ENCODE measurements at regions not wholly inside any gene's neighbourhood (a gene's known extent, or its start where the extent isn't known, plus 50 kb on each side); places are given as distances from the start of the nearest gene placed in this dataset.

- WGBS (ENCODE audit: insufficient coverage, insufficient replicate concordance, low lambda C conversion rate, missing lambda C conversion rate) = 0% methylated on average over 1 of the region's 1 CpG
- no peak overlapping the region for H3K4me2 ChIP-seq (ENCODE audit: control insufficient read depth, insufficient read depth)
- intact Hi-C loops (cut with micrococcal nuclease; ENCODE audit: unreplicated experiment) (no loop called here), in situ Hi-C loops (cut with MboI) (no loop called here)
- H3K9ac ChIP-seq (ENCODE audit: control insufficient read depth, insufficient read depth, low read length) = no peak overlapping the region
- no peak overlapping the region for H3K27ac ChIP-seq (ENCODE audit: control insufficient read depth, insufficient read depth)
- ChIA-PET SMC1A (ENCODE audit: uncharacterized antibody, unreplicated experiment) (no interaction called here), RAD21 (ENCODE audit: unreplicated experiment) (no interaction called here), POLR2A (no interaction called here), CTCF (no interaction called here)
- H3K4me3 ChIP-seq = no peak overlapping the region
- no peak for TF ChIP-seq CHD1 (IDR thresholded peaks at IDR 0.05; ENCODE audit: low read depth, low read length)
- no peak for TF ChIP-seq ZNF687 (IDR thresholded peaks at IDR 0.05)
- no peak for TF ChIP-seq PAX5 (IDR thresholded peaks at IDR 0.05; ENCODE audit: borderline replicate concordance, low read depth, low read length)
- no peak for TF ChIP-seq POLR2A (IDR thresholded peaks at IDR 0.05; ENCODE audit: low read depth, low read length)
- no peak for TF ChIP-seq FOXM1 (IDR thresholded peaks at IDR 0.05; ENCODE audit: low read depth, low read length)
- ATAC-seq (no peak), FAIRE-seq (no peak), DNase-seq (ENCODE audit: low read depth, low spot score) (no peak)
- no peaks in the 10 kb centered on the region; the same call in 1 of the 2 replicates for H3K4me1 ChIP-seq (ENCODE audit: control insufficient read depth, insufficient read depth, low read length)
- no peaks in the 10 kb centered on the region for H3K79me2 ChIP-seq (ENCODE audit: control insufficient read depth, insufficient read depth, low read length)
- no peaks in the 10 kb centered on the region for H3K9me3 ChIP-seq (replicated peaks; ENCODE audit: control insufficient read depth, insufficient read depth, low read length)
- no peaks in the 10 kb centered on the region for H3K27me3 ChIP-seq (replicated peaks in 1 of 2; ENCODE audit: control insufficient read depth in 2 of 2, insufficient read depth in 2 of 2, low read length in 1 of 2)
- no peak overlapping the region for H2AFZ ChIP-seq (ENCODE audit: control insufficient read depth, low read depth, low read length)
- H4K20me1 ChIP-seq (ENCODE audit: control insufficient read depth, insufficient read depth) = no peaks in the 10 kb centered on the region
- BruUV-seq (replicated peaks) = no TSS peak
- H3K36me3 ChIP-seq (ENCODE audit: control insufficient read depth in 2 of 2, insufficient read depth in 2 of 2, low read length in 1 of 2) = no peaks in the 10 kb centered on the region
These were observed 306.5 kb upstream of the NR5A2 start for GRCh38 chr1:199721001-199721400.
